HG03045 (cell line): ENCODE measurements at regions not wholly inside any gene's neighbourhood (a gene's known extent, or its start where the extent isn't known, plus 50 kb on each side); places are given as distances from the start of the nearest gene placed in this dataset.
"Not testable (repeated sequence)": the region's sequence is repeated elsewhere in the genome, so short reads cannot be mapped to it uniquely, and the experiment has no call there.

Experiments used
- ATAC-seq: cut with Tn5 transposase; IDR thresholded peaks from one replicate; pipeline ENCODE4 v1.9.1; 2021; ENCODE audit warnings: mild to moderate bottlenecking, moderate library complexity; ENCODE audit not compliant: unreplicated experiment

DNA sequence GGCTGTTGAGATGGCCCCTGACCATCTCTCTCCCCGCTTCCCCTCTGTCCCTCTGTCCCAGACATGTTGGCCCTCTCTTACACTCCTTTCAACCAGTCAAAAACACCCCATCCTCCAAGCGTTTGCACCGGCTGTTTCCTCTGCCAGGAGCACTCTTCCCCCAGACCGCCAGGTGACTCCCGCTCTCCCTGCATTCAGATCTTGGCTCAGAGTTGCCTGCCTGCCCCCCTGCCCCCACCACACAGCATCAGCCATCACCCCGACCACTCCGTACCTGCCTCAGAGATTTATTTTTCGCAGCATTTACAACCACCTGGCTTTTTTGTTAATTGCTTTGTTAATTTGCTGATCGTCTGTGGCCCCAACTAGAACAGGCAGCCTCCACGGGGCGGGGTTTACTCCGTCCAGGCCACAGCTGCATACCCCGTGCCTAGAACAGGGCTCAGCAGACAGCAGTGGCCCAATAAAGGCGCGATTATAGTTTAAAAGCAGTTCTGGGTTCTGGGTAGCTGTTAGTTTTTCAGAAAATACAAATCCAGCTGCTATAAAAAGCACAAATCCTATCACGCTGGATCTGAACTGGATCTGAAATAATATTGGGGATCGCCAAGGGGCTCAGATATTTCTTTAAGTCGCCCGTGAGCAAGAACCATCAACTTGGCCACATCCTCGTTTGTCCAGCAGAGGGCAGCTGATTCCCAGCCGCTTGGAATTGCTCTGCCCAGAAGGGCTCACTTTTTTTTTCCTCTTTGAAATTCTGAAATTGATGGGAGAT is 173.6 kb downstream of the IRF8 start:
- ATAC-seq, result no peak

DNA sequence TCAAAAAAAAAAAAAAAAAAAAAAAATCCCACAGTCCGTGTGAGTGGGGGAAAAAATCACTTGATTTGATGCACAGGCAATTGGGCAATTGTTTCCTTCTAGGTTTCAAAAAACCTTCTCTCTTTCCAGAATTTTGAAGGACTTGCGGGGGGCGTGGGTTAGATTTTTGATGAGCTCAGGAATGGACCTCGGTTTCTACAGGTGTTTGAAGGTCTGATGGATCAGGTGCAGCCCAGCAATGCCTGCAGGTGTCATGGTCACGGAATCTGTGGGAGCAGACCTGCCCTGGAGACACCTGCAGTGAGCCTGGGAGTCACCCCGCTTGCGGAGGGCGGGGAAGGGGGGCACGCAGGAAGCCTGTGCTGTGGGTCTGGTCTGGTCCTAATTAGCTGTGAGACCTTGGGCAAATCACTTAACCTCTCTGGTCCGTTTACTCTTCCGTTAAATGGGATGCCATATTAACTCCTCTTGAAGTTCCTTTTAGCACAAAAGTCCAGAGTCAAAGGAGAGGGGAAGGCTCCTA is 174.2 kb downstream of the IRF8 start:
- ATAC-seq, result no peak

DNA sequence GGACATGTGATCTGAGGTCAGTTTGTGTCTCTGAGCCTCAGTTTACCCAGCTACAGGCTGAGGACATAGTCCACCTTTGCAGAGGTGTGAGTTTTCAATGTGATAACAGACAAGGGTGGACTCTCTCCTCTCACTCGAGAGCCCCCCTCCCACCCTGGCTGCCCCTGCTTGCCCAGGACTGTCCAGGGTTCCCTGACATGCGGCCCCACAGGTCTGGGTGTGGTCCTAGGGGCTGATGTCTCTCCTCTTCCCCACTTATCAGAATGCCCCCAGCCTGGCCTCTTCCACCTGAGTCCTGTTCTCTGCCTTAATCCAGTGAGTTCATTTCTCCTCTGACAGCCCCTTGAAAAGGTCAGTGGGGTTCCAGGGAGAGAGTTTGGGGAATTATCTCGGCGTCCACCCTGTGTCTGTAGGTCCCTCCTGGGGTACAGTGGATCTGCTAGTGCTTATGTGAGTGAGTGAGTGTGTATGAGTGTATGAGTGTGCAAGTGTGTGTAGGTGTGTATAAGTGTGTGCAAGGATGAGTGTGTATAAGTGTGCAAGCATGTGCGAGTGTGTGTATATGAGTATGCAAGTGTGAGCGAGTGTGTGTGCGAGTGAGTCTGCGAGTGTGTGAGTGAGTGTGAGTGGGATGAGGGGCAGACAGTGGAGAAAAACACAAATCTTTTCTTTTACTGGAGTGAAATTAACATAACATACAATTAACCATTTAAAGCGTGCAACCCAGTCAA is 175.0 kb downstream of the IRF8 start:
- no peak for ATAC-seq

DNA sequence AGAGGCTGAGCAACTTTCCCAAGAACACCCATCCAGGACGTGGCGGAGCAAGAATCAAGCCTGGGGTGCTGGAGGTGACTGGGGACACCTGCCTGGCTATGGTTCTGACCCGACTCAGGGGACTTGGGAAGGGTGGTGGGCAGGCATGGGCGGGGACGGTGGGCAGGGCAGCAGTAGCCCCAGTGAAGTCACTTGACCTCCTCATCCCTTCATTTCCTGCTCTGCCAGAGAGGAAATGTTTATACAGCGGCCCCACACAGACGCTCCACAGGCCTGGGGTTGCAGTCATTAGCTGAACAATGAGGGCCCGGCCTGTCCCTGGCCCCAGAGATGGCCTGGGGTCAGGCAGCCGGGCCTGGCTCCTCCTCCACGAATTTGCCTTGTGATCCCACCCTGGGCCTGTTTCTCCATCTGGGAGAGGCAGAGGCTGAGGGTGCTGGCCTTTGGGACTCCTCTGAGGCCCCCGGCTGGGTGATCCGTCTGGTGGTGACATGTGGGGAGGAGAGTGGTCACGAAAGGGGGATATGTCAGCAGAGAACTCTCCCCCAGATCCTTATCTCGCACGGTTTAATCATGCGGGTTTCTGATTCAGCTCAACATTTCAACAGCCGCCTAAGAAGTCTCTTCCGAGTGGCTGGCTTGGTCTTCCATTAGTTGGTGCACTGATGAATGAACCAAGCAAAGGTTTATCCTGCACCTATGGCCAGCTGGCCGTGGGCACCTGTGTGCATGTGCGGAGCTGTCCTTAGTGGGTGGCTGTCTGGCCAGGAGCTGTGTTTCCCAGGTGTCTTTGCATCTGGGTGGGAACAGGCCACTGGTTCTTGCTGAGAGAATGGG is 175.9 kb downstream of the IRF8 start:
- ATAC-seq, result no peak

DNA sequence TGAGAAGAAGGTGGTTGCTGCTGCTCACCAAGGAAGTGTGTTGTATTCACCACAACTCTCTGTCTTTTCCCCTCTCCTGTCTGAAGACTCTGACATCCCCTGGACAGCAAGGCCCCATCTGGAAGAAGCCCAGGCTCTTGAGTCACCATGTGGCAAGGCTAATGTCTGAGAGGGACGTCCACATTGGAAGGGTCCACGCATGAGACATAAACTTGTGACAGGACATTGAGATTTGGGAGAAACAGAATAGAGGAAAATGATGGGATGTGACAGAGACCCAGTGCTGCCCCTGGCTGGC is 176.5 kb downstream of the IRF8 start:
- ATAC-seq, result no peak

DNA sequence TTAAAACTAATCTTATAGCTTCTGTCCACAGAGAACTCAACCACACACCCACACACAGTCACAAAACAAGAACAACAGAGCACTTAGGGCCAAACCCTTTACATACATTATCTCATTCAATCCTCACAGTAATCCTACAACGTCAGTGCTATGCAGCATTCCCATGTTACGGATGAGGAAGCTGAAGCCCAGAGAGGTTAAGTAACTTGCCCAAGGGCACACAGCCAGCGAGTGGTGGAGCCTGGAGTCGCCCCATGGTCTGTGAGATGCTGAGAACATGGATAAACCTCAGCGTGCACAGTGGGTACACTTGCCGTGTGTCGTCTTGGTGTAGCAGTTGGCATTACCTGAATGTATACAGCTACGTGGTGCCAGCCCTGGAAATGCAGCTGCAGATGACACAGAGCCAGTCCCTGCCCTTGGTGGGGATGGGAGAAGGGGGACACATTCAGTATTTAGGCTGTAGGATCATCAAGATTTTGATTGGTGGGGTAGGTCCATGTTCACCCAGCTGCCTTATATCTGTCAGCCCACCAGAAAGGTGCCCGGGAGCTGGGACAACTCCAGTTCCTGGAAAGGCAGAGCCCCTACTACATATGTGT is 177.0 kb downstream of the IRF8 start:
- ATAC-seq, result no peak

DNA sequence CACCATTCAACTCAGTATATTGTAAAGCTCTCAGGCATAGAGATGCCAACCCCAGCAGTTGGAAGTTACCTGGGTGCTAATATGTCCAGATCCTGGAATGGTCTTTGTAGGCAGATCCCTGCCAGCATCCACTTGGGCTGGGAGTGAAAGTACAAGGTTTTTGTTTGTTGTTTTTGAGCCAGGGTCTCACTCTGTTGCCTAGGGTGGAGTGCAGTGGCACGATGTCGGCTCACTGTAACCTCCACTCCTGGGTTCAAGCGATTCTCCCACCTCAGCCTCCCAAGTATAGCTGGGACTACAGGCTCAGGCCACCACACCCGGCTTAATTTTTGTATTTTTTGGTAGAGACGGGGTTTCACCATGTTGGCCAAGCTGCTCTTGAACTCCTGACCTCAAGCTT is 177.6 kb downstream of the IRF8 start:
- ATAC-seq, result no peak

DNA sequence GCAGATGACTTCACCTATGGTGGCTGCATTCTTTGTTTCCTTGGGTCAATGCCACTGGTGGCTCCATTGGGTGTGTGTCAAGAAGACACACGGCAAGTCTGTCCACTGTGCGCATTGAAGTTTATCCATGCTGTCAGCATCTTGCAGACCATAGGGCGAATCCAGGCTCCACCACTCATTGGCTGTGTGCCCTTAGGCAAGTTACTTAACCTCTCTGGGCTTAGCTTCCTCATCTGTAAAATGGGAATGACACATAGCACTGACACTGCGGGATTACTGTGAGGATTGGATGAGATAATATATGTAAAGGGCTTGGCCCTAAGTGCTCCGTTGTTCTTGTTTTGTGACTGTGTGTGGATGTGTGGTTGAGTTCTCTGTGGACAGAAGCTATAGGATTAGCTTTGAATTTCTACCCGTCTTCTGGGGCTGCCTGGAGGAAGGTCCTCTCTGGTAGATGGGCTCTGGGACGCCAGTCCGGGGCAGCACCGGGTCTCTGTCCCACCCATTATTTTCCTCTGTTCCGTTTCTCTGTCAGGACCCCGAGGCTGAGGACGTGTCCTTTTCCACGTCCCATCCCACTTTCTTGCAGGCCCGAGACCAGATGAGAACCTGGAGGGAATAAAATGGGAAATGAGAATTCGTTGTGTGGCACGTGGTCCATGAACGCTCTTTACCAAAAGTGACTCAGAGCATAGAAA is 178.4 kb downstream of the IRF8 start:
- no peak for ATAC-seq

DNA sequence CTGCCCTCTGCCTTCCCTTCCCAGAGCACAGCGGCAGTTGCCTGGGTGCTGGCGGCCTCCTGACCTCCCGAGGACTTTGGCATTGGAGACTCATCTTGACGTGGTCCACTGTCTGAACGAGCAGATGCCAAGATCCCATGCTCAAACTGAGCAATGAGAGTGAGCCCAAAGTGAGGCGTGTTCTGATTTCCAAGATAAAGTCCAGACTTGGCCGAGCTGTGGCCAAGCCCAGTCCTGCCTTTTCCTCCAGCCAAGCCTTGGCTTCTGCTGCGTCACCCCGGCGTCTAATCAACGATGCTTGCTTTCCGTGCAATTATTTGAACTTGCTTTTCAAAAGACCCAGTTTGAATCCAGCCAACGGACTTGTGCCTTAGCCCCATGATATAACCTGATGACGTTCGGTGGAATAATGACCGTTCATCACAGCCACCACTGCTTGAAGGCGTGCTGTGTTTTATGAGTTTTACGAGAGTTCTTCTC is 179.2 kb downstream of the IRF8 start:
- no peak for ATAC-seq

DNA sequence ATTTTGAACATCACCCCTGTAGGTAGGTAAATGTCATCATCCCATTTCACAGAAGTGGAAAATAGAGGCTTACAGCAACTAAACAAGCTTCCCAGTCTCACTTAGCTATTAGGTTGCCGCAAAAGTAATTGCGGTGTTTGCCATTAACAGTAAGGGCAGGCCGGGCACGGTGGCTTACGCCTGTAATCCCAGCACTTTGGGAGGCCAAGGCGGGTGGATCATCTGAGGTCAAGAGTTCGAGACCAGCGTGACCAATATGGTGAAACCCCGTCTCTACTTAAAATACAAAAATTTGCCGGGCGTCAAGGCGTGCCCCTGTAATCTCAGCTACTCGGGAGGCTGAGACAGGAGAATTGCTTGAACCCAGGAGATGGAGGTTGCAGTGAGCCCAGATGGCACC is 179.7 kb downstream of the IRF8 start:
- not testable (repeated sequence) for ATAC-seq

DNA sequence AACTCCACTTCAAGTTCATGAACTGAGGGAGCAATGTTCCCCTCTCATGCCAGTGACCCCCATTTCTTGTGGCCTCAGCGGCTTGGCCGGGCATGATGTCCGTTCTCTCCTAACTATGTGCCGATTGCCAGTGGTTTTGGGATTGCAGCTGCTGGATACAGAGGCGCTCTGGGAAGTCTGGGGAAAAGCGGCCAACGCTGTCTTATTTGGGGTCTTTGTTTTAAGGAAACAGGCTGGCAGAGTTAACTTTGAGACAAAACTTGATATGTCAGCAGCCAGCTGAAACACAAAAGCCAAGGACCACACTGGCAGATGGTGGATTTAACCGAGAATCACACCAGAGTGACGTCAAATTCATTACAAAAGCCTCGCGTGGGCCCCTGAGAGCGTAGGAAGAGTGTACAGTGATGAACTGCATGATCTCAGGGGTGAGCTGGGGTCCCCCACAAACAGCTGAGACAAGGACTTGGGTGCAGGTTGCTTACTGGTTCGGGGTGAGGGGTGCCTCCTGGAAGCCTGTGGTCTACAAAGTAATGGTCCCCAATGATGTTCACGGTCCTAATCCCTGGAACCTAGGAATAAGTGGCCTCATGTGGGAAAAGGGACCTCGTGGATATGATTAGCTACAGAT is 180.4 kb downstream of the IRF8 start:
- no peak for ATAC-seq

DNA sequence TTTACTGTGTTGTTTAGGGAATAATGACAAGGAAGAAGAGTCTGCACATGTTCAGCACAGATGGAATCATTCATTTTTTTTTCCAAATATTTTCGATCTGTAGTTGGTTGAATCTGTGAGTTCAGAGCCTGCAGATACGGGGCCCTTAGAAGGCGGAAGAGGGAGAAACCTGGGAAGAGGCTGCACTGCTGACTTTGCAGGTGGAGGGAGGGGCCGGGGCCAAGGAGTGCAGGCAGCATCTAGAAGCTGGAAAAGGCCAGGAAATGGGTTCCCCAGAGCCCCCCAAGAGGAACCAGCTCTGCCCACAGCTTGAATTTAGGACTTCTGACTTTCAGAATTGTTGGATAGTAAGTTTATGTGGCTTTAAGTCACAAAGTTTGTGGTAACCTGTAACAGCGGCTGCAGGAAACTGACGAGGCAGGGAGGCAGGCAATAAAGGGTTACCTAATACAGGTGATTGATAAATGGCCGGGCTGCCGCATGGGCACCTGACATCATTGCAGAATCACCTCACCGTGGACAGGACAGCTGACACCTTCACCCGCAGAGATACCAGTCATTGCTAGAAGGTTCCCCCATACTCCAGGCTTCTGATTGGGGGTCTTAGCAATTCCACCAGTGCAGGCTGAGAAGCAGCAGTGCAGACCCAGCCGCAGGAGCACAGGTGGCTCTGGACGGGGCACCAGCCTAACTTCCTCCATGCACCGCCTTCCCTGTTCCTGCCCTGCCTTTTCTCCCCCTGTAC is 181.3 kb downstream of the IRF8 start:
- no peak for ATAC-seq

DNA sequence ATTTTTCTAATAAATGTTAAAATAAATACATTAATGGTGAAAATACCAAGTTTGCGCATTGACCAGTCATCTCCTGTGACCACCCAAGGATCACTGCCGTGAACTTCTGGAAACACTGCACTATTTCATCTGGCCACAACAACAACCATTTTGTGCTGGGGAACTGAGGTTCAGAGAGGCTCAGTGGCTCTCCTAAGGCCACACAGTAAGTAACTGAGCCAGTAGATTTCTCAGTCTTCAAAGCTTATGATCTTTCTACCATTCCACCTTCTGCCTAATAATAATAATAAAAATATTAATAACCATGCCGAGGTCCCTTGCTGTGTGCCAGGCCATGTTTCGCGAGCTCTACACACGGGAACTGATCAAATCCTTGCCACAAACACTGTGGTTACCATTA is 182.0 kb downstream of the IRF8 start:
- no peak for ATAC-seq

DNA sequence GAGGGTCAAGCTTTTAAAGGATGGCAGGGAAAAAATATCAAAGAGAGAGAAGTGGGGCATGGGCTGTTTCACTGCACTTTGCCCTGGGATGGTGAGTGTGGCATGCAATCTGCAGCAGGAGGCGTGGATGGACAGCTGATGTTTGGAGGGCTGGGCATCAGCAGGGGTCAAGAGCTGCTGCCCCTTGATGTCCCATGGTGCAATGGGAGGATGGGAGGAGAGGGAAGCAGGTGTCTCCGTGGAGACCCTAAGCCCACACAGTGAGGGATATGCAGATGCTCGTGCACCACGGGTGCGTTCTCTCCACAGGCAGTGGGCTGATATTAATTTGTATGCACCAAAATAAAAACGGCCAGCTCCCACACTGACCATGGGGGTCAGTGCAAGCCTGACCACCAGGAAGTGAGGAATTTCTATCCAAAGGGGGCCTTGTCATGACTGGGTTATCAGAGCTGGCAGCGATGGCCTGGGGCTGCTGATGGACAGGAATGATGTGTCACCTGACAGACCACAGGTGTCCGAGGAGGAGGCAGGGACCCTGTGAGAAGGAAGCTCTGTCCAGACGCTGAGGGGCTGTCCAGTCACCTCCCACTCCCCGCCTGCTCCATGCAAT is 183.6 kb downstream of the IRF8 start:
- no peak for ATAC-seq

DNA sequence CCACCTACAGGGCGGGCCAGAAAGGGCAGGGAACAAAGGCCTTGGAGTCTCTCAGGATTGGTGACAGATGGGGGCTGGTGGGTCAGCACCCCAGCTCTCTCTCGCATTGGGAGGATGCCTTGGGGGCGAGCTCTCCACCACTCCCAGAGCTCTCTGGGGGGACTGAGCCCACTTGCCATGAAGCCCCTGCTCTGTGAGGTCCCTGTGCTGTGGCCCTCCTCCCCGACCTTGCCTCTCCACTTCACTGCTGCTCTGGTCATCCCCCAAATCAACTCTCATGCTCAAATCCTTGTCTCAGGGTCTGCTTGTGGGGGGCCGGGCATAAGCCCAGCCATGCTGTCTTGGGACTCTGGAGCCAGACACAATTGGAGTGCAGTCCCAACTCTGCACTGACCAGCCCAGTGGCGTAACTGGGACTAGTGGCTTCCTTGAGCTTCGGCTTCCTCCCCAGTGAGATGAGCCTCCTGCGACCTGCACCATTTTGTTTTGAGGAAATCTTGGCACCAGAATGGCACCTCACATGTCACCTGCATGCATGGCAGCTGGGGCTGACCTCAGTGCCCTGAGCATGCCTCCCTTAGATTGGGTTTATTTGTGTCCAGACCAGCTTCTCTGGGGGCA is 184.5 kb downstream of the IRF8 start:
- no peak for ATAC-seq

DNA sequence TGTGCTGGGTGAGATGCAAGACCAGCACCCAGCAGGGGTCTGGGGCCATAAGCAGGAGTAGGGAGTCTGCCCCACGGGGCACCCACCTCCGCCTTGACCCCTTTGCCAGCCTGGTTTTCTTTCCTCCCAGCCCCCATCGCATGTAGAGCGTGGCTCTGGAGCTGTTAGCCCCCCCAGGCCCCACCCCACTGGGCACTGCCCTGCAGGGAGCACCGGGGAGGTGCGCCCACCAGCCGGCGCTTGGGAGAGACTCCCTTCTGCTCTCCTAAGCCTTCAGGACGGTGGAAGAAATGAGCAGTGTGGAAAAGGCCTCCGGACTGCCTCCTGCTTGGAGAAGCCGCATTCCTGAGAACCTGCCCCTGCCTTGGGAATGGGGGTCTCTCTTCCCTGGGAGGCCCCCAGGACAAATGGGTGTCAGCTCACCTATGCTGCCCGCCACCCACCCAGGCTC is 186.2 kb downstream of the IRF8 start:
- ATAC-seq, result no peak

DNA sequence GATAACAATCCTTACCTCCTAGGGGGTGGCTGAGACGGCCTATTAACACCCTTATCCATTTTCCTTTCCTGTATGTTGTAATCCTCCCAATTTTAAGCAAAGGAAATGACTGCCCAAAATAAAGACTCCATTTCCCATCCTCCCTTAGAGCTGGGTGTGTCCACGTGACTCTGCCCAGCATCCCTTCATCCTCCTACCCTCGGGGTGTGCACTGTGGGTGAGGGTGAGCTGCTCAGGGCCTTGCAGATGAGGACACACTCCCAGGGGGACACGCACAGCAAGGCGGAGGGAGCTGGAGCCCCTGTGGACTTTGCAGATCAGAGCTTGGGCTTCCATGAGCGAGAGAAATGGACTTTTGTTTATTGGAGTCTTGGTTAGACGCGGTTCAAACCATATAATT is 186.8 kb downstream of the IRF8 start:
- ATAC-seq, result no peak

DNA sequence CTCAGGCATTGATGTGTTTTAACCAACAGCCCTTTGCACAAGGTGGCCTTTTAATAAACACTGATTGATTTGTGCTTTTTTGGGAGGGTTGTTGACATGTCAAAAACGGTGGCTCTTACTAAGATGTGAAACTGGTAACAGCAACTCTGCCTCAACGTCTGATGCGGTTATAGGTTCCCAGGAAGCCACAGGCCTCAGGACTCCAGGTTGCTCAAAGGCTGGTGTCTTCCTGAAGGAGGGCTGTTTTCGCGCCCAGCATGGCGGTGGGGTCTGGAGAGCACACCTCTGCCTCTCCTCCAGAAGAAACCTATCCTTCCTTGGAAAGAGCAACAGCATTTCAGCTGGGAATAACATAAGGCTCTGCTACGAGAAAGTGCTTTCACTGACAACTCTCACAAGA is 187.5 kb downstream of the IRF8 start:
- ATAC-seq, result no peak
